Keratinocyte (primary cell): ENCODE measurements at regions not wholly inside any gene's neighbourhood (a gene's known extent, or its start where the extent isn't known, plus 50 kb on each side); places are given as distances from the start of the nearest gene placed in this dataset.
"Not testable (repeated sequence)": the region's sequence is repeated elsewhere in the genome, so short reads cannot be mapped to it uniquely, and the experiment has no call there.

Source experiments
- EZH2 ChIP-seq: IDR thresholded peaks from one replicate; pipeline ENCODE4 v1.6.1; 2012; ENCODE audit warnings: inconsistent platforms, mild to moderate bottlenecking, low read length, moderate library complexity
- TF ChIP-seq, protein P1 (sequence below), 3 experiments: IDR thresholded peaks in 1 of 3; conservative IDR thresholded peaks in 1 of 3; optimal IDR thresholded peaks in 1 of 3; 2 replicates in 2 of 3; 3 replicates in 1 of 3; pipeline versions ENCODE3 to v1.5.1; 2011; ENCODE audit warnings: low read length in 3 of 3, mild to moderate bottlenecking in 3 of 3, moderate library complexity in 2 of 3, control low read depth in 1 of 3, inconsistent platforms in 1 of 3; ENCODE audit not compliant: insufficient read depth in 2 of 3; ENCODE audit errors: extremely low read depth in 1 of 3

DNA sequence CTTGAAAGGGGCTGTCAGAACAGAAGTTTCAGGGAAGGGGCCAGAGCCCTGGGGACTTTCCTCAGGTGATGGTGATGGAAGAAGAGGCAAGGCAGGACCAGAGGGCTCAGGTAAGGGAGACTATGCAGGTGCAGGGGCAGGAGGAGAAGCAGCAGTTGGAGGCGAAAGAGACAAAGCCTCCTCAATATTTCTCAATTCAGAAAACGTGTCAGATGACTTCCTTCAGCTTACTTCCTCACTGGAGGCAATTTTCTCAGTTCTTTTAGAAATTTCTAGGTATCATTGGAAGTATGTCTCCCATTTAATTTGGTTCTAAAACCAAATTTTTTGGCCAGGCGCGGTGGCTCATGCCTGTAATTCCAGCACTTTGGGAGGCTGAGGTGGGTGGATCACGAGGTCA lies 112.4 kb downstream of the PPIAL4G start:
- TF ChIP-seq, protein P1, sequence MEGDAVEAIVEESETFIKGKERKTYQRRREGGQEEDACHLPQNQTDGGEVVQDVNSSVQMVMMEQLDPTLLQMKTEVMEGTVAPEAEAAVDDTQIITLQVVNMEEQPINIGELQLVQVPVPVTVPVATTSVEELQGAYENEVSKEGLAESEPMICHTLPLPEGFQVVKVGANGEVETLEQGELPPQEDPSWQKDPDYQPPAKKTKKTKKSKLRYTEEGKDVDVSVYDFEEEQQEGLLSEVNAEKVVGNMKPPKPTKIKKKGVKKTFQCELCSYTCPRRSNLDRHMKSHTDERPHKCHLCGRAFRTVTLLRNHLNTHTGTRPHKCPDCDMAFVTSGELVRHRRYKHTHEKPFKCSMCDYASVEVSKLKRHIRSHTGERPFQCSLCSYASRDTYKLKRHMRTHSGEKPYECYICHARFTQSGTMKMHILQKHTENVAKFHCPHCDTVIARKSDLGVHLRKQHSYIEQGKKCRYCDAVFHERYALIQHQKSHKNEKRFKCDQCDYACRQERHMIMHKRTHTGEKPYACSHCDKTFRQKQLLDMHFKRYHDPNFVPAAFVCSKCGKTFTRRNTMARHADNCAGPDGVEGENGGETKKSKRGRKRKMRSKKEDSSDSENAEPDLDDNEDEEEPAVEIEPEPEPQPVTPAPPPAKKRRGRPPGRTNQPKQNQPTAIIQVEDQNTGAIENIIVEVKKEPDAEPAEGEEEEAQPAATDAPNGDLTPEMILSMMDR (optimal IDR thresholded peaks at IDR 0.05 in 1 of 3, IDR thresholded peaks at IDR 0.05 in 1 of 3, conservative IDR thresholded peaks at IDR 0.05 in 1 of 3; ENCODE audit: extremely low read depth in 1 of 3, insufficient read depth in 2 of 3, low read length in 3 of 3): not testable (repeated sequence)
- TF ChIP-seq EZH2: not testable (repeated sequence)
